Astrocyte of the cerebellum (primary cell): ENCODE measurements at regions not wholly inside any gene's neighbourhood (a gene's known extent, or its start where the extent isn't known, plus 50 kb on each side); places are given as distances from the start of the nearest gene placed in this dataset.
"Not testable (repeated sequence)": the region's sequence is repeated elsewhere in the genome, so short reads cannot be mapped to it uniquely, and the experiment has no call there.

Experiments
- DNase-seq: peaks from one replicate; pipeline ENCODE4 v3.0.0-alpha.2; 2011; ENCODE audit warnings: low read depth
- H3K4me3 ChIP-seq: 2 replicates; pipeline ENCODE4 v1.5.1; 2011; ENCODE audit warnings: mild to moderate bottlenecking, low read depth, low read length, moderate library complexity
- in situ Hi-C: cut with HindIII; loops from 2 replicates; pipeline ENCODE4 v1.10.0; 2017; ENCODE audit warnings: low sequenced_read_pairs
- TF ChIP-seq, protein P1 (sequence below): IDR thresholded peaks from 2 replicates; pipeline ENCODE4 v1.5.1; 2012; ENCODE audit warnings: low read length, low read depth, moderate library complexity, mild to moderate bottlenecking; ENCODE audit errors: missing control alignments

DNA sequence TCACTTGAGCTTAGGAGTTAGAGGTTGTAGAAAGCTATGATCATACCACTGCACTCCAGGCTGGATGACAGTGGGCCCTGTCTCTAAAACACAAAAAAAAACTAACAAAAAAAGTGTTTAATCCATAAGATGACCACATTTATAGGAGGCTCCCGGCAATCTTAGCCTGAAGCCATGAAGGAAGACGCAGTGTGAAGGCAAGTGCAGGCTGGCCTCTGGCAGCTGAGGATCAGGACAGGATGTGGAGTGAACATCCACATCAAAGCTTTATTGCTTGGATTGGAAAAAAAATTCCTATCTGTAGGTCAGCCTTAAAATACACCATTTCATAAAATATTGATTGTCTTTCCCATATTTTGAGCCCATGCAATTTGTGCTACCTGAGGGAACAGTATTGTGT is 115.9 kb upstream of the SIMC1 start:
- H3K4me3 ChIP-seq, DNase-seq, in situ Hi-C loops: not testable (repeated sequence)

DNA sequence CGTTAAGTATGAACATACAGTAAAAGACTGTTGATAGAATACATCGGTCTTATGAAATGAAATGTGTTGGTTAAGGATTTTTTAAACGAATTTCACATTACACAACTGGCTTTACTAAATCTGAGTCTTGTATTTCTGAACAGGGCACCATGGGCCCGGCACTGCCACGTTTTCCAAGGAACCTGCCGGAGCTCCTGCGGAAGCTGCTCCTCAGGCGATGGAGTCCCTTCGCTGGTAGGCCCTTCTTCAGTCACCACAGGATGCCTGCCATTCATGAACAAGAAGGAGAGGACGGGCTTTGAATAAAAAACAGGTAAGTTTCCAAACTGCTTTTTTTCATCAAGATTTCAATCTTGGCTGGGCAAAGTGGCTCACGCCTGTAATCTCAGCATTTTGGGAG is 114.1 kb upstream of the SIMC1 start:
- DNase-seq, H3K4me3 ChIP-seq, in situ Hi-C loops: not testable (repeated sequence)

DNA sequence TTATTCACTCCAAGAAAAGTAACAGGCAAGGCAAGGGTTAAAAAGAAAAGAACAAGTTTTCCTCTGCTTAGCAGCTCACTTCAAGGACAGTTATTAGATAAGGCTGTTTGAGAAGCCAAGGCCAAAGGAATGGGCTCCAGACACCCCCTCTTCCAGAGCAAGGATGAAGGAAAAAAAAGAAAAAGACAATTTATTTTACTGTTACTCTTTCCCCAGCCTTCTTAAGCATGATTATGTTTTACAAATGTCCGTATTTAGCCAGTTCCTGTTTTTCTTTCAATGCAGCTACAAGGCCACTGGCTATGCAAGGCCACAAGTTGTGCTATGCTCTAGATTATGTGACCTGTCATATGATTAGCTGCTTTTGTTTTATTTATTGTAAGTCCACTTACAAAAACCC is 106.5 kb upstream of the SIMC1 start:
- TF ChIP-seq, protein P1, sequence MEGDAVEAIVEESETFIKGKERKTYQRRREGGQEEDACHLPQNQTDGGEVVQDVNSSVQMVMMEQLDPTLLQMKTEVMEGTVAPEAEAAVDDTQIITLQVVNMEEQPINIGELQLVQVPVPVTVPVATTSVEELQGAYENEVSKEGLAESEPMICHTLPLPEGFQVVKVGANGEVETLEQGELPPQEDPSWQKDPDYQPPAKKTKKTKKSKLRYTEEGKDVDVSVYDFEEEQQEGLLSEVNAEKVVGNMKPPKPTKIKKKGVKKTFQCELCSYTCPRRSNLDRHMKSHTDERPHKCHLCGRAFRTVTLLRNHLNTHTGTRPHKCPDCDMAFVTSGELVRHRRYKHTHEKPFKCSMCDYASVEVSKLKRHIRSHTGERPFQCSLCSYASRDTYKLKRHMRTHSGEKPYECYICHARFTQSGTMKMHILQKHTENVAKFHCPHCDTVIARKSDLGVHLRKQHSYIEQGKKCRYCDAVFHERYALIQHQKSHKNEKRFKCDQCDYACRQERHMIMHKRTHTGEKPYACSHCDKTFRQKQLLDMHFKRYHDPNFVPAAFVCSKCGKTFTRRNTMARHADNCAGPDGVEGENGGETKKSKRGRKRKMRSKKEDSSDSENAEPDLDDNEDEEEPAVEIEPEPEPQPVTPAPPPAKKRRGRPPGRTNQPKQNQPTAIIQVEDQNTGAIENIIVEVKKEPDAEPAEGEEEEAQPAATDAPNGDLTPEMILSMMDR = no peak
- in situ Hi-C loops = no loop called here
- no peak overlapping the region for H3K4me3 ChIP-seq
- DNase-seq = no peak

DNA sequence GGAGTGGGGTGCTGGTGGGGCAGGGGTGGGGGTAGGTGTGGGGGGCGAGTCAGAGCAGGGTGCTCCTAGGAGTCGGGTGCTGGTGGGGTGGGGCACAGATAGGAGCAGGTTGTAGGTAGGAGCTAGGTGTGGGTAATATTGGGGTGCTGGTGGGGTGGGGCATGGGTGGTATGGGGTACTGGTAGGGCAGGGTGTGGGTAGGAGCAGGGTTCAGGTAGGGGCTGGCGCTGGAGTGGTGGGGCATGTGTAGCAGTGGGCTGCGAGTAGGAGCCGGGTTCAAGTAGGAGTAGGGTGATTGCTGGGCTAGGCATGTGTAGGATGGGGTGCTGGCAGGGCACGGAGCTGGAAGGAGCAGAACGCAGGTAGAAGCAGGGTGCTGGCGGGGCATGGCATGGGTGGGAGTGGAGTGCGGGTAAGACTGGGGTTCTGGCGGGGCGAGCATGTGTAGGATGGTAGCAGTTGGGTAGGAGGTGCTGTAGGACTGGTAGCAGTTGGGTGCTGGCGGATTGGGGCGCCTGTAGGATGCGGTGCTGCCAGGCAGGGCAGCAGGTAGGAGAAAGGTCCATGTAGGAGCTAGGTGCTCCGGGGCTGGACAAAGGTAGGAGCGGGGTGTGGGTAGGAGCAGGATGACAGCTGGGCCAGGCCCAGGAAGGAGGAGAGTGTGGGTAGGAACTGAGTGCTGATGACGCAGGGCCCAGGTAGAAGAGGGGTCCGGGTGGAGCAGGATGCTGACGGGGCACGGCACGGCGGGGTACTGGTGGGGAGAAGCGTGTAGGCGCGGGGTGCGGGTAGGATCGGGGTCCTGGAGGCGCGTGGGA is 105.5 kb upstream of the SIMC1 start:
- no peak overlapping the region for H3K4me3 ChIP-seq
- TF ChIP-seq, protein P1 = no peak
- no peak for DNase-seq
- in situ Hi-C loops = no loop called here

DNA sequence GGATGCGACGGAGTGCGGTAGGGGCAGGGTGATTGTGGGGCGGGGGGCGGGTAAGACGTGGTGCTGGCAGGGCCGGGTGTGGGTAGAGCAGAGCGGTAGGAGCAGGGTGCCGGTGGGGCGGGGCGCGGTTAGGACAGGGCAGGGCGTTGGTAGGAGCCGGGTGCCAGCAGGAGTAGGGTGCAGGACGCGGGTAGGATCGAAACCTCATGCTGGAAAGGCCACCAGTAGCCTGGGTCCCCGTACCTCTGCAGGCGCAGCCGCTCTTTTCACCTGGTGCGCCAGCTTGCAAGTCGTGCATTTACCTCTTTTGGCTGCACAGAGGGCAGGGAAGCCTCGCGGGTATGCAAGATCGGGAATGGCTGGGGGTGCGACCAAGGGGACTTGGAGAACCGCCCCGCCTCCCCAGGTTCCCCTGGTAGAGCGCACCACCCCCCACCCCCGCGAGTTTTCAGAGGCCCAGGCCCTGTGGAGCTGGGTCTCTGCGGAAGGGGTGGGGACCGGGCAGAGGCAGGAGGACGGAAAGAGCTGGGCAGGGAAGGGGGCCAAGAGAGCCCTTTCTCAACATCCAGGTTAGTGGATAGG is 104.8 kb upstream of the SIMC1 start:
- in situ Hi-C loops = no loop called here
- TF ChIP-seq, protein P1 = no peak
- no peak overlapping the region for H3K4me3 ChIP-seq
- no peak for DNase-seq

DNA sequence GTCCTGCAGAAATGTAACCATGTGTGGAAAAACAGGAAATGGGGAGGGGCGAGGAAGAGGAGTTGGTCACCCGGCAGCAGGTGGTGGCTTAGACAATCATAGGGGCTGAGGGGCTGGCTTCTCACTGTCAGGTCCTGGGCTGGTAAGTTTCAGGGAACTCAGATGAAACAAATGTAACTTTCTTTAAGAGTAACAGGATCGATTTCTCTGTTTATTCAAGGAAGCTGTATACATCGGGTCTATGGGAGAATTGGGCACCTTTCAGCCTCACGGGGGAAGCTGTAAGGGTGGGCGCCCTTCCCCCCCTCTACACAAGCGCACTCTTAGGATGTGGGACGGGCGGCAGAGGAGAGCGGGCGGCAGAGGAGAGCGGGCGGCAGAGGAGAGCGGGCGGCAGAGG is 104.3 kb upstream of the SIMC1 start:
- in situ Hi-C loops = no loop called here
- no peak overlapping the region for H3K4me3 ChIP-seq
- DNase-seq = no peak
- TF ChIP-seq, protein P1 = no peak

DNA sequence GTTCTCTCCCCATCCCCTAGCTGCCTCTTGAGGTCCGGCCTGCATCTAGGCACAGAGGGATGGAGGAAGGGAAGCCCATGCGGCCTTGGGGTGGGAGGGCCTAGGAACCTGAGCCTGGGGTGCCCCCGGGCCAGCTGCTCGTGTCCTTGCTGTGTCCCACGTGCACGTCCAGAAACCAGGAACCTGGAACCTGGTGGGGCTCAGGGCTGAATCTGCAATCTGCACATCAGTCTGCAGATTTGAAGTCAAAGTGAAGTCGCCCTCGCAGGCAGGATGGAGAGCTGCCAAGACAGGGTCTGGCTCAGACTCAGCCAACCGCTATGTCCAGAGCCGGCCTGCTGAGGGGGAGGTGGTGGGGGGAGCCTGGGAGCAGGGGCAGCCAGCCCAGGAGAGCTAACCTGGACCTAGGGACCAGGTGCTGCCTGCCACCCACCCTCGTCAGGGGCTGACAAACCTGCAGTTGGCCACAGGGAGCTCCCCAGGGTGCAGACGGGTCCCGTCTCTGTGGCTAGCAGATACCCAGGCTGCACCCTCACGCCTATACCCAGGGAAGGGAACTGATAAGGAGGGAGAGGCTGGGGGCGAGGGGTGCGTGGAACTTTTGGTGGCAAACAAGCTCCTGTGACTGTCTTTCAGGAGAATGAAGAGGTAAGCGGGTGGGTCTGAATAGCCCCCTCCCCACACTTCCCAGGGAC is 103.5 kb upstream of the SIMC1 start:
- TF ChIP-seq, protein P1 = no peak
- DNase-seq = no peak
- in situ Hi-C loops = no loop called here
- no peak overlapping the region for H3K4me3 ChIP-seq

DNA sequence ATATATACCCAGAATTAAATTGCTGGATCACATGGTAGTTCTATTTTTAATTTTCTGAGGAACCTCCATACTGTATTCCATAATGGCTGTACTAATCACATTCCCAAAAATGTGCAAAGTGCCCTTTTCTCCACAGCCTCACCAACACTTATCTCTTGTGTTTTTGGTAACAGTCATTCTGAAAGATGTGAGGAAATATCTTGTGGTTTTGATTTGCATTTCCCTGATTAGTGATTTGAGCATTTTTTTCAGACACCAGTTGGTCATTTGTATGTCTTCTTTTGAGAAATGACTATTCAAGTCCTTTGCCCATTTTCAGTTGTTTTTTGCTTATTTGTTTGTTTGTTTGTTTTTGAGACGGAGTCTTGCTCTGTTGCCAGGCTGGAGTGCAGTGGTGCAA is 98.1 kb upstream of the SIMC1 start:
- H3K4me3 ChIP-seq, DNase-seq, in situ Hi-C loops: not testable (repeated sequence)
